ENCODE measurements at regions not wholly inside any gene's neighbourhood (a gene's known extent, or its start where the extent isn't known, plus 50 kb on each side); places are given as distances from the start of the nearest gene placed in this dataset.
A peak's percentile ranks its signal among the peaks of the same experiment; 100 is the strongest.
"Not testable (repeated sequence)": the region's sequence is repeated elsewhere in the genome, so short reads cannot be mapped to it uniquely, and the experiment has no call there.

- no peak for DNase-seq
These were observed 63.9 kb downstream of the MAT2B start for GRCh38 chr5:163569284-163569683.

- no peak for DNase-seq
These were observed 66.3 kb downstream of the MAT2B start for GRCh38 chr5:163571744-163572143.

- no peak for DNase-seq
These were observed 69.3 kb downstream of the MAT2B start for GRCh38 chr5:163574472-163575440.

- no peak for DNase-seq
These were observed 73.2 kb downstream of the MAT2B start for GRCh38 chr5:163578652-163579051.

GRCh38 chr5:163579729-163580128 lies 74.3 kb downstream of the MAT2B start:
- DNase-seq, result no peak

GRCh38 chr5:163580516-163580915 lies 75.1 kb downstream of the MAT2B start:
- no peak for DNase-seq

GRCh38 chr5:163583491-163584153 lies 78.2 kb downstream of the MAT2B start:
- not testable (repeated sequence) for DNase-seq

- no peak for DNase-seq
These were observed 79.8 kb downstream of the MAT2B start for GRCh38 chr5:163585206-163585605.

- peak in 4 of 58 donors; percentile 7 to 27 (median 14) for DNase-seq
These were observed 81.1 kb downstream of the MAT2B start for GRCh38 chr5:163586531-163586956.

GRCh38 chr5:163594951-163595350 lies 89.5 kb downstream of the MAT2B start:
- DNase-seq, result no peak

GRCh38 chr5:163595932-163596607 lies 90.7 kb downstream of the MAT2B start:
- peak in 1 of 58 donors; percentile 11 for DNase-seq

GRCh38 chr5:163596608-163597315 lies 91.3 kb downstream of the MAT2B start:
- DNase-seq, result peak in 3 of 58 donors; percentile 5 to 47 (median 21)

- DNase-seq, result no peak
These were observed 98.6 kb downstream of the MAT2B start for GRCh38 chr5:163604013-163604412.

GRCh38 chr5:163607256-163607655 lies 101.8 kb downstream of the MAT2B start:
- DNase-seq, result no peak

GRCh38 chr5:163608621-163609020 lies 103.2 kb downstream of the MAT2B start:
- DNase-seq, result no peak

- DNase-seq, result no peak
These were observed 104.5 kb downstream of the MAT2B start for GRCh38 chr5:163609910-163610309.

- DNase-seq, result peak in 19 of 58 donors; percentile 6 to 73 (median 36)
These were observed 107.1 kb downstream of the MAT2B start for GRCh38 chr5:163612358-163613149.

- no peak for DNase-seq
These were observed 107.7 kb downstream of the MAT2B start for GRCh38 chr5:163613150-163613442.

- DNase-seq, result peak in 9 of 58 donors; percentile 15 to 46 (median 20)
These were observed 109.4 kb downstream of the MAT2B start for GRCh38 chr5:163614787-163615186.

- DNase-seq, result no peak
These were observed 114.0 kb downstream of the MAT2B start for GRCh38 chr5:163619273-163619934.
